NCI-H1417 (cell line): ENCODE measurements at regions not wholly inside any gene's neighbourhood (a gene's known extent, or its start where the extent isn't known, plus 50 kb on each side); places are given as distances from the start of the nearest gene placed in this dataset.

Experiments used
- DNase-seq, 3 experiments: peaks; one replicate each; lab custom pipeline; 2025; lab: John Stamatoyannopoulos, UW

DNA sequence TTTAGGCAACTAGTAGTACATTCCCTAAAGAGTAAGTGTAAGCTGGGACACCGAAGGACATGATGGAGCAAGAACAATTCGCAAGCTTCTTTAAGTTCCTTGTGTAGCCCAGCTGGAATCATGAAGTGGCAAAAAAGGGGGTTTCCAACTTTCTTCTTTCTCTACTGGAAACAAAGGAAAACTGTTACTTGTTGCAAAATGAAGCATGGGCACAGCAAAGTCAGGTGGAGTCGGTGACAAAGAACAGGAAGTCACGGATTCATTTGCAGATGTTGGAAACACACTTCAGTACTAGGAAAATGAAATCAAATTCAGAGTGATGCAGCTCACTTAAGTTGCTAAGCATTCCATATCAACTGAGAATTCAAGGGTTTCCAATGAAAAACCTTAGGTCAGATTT lies 706.9 kb upstream of the STXBP6 start:
- no peak for DNase-seq

DNA sequence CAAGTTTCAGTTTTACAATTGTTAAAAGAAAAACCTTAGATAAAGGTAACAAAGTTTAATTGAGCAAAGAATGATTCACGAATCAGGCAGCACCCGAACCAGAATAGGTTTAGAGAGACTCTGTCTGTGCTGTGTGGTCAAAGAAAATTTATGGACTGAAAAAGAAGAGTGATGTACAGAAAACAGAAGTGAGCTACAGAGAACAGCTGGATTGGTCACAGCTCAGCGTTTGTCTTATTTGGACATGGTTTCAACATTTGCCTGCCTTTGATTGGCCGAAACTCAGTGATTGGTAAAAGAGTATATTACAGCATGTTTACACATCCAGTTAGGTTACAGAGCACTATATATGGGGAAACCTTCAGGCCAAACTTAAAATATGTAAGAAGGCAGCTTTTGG lies 703.2 kb upstream of the STXBP6 start:
- DNase-seq: no peak

DNA sequence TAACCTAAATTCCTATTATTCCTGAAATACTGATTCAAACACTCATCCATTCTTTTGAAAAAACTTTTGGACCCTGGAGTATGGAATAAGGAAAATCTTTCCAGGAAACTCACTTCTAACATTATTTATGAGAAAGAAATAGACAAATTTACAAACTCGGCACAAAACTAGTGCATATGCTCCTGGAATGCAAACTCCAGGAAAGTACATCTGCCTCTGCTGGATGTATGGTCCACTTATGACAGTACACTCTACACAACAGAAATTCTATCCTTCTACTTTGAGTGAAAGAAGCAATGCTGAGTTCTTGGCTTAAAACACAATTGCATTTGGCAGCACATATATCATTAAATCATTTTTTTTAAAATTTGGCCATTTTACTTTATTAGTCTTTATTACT lies 700.5 kb upstream of the STXBP6 start:
- no peak for DNase-seq
